Caco-2 (cell line): ENCODE measurements at regions not wholly inside any gene's neighbourhood (a gene's known extent, or its start where the extent isn't known, plus 50 kb on each side); places are given as distances from the start of the nearest gene placed in this dataset.

ENCODE experiments used
- BruUV-seq: library from RNA; stranded (reverse); fragments of 400-500 nt; replicated peaks from 2 replicates; lab custom pipeline; 2021; lab: Mats Ljungman, UMichigan
- CTCF ChIA-PET: fragments of 300-600 bp; sonication (Branson Sonifier 250); formaldehyde crosslinking; loops from one replicate; lab custom pipeline; 2022; ENCODE audit warnings: antibody characterized with exemption; lab: Charles Lee
- POLR2A ChIA-PET: fragments of 300-600 bp; sonication (Branson Sonifier 250); formaldehyde crosslinking; loops from one replicate; lab custom pipeline; 2022; ENCODE audit warnings: antibody characterized with exemption; lab: Charles Lee
- DNase-seq, 2 experiments: peaks; one replicate each; pipeline versions ENCODE4 v3.0.0 to v3.0.0-alpha.2; 2020 to 2022
- H3K27me3 ChIP-seq: replicated peaks from 2 replicates; pipeline ENCODE4 v1.6.0; 2011; ENCODE audit warnings: low read length; ENCODE audit not compliant: control insufficient read depth, insufficient read depth
- H3K36me3 ChIP-seq: 2 replicates; pipeline ENCODE4 v1.5.1; 2011; ENCODE audit warnings: low read length; ENCODE audit not compliant: control insufficient read depth, insufficient read depth
- H3K4me1 ChIP-seq: fragments of 250-450 bp; sonication (Bioruptor Pico); 2 replicates; pipeline ENCODE4 v1.5.1; 2020; ENCODE audit warnings: mild to moderate bottlenecking
- H3K4me3 ChIP-seq: 2 replicates; pipeline ENCODE4 v1.5.1; 2011; ENCODE audit warnings: low read depth, mild to moderate bottlenecking, control low read depth, low read length
- H3K9me3 ChIP-seq: fragments of 250-450 bp; sonication (Bioruptor Pico); 2 replicates; pipeline ENCODE4 v1.5.1; 2020; ENCODE audit warnings: mild to moderate bottlenecking, moderate library complexity
- H3K27ac Mint-ChIP-seq: one replicate; pipeline ENCODE4 v1.8.0; 2022; ENCODE audit warnings: mixed read lengths; ENCODE audit not compliant: unreplicated experiment
- H3K27me3 Mint-ChIP-seq: one replicate; pipeline ENCODE4 v1.8.0; 2022; ENCODE audit warnings: mixed read lengths; ENCODE audit not compliant: insufficient read depth, unreplicated experiment
- H3K36me3 Mint-ChIP-seq: one replicate; pipeline ENCODE4 v1.8.0; 2022; ENCODE audit warnings: mild to moderate bottlenecking, mixed read lengths; ENCODE audit not compliant: insufficient read depth, unreplicated experiment
- H3K4me1 Mint-ChIP-seq: one replicate; pipeline ENCODE4 v1.8.0; 2022; ENCODE audit warnings: low read depth, mixed read lengths; ENCODE audit not compliant: unreplicated experiment
- H3K4me3 Mint-ChIP-seq: one replicate; pipeline ENCODE4 v1.8.0; 2022; ENCODE audit warnings: mild to moderate bottlenecking, moderate library complexity, mixed read lengths; ENCODE audit not compliant: unreplicated experiment
- H3K9me3 Mint-ChIP-seq: one replicate; pipeline ENCODE4 v1.8.0; 2022; ENCODE audit warnings: mixed read lengths; ENCODE audit not compliant: unreplicated experiment
- intact Hi-C: fragments of 100-400 bp; cut with micrococcal nuclease; formaldehyde crosslinking; loops from one replicate; pipeline ENCODE4 v1.10.0; 2022; ENCODE audit not compliant: unreplicated experiment
- TF ChIP-seq, protein P1 (sequence below), 2 experiments: fragments of 200-600 bp in 1 of 2; IDR thresholded peaks; 1 replicate in 1 of 2; 2 replicates in 1 of 2; pipeline versions ENCODE4 v1.5.1 to v1.8.0; 2011 to 2022; ENCODE audit warnings: antibody characterized with exemption in 1 of 2, control low read depth in 1 of 2, inconsistent platforms in 1 of 2, low read depth in 1 of 2, low read length in 1 of 2, mild to moderate bottlenecking in 1 of 2, moderate library complexity in 1 of 2; ENCODE audit not compliant: insufficient read depth in 1 of 2, severe bottlenecking in 1 of 2, unreplicated experiment in 1 of 2

DNA sequence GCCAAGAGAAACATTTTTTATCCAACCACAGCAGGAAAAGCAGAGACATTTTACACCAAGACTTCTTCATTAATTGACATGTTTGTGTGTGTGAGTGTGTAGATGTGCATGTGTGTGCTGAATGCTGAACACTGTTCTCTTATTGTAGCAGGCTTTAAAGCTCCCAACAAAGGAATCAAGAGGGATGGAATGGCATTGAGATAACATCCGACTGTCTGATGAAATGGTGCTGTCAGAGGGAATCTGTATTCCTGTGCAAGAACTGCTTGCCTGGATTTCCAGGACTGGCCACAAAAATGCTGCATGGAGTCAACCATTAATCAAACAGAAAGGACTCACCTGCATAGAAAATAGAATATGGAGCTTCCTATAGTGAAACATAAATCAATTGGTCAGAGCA, 354.0 kb downstream of the UQCRFS1 start:
- ChIA-PET CTCF (no interaction called here), POLR2A (no interaction called here)
- no peaks in the 10 kb centered on the region for H3K36me3 Mint-ChIP-seq
- no peak for DNase-seq
- Histone ChIP-seq H3K4me3 (no peak overlapping the region), H3K27me3 (no peaks in the 10 kb centered on the region), H3K9me3 (no peaks in the 10 kb centered on the region), H3K4me1 (no peaks in the 10 kb centered on the region), H3K36me3 (no peaks in the 10 kb centered on the region)
- no peak overlapping the region for H3K4me3 Mint-ChIP-seq
- H3K9me3 Mint-ChIP-seq, result peaks cover 21% of the 10 kb centered on the region
- no TSS peak for BruUV-seq
- TF ChIP-seq, protein P1, sequence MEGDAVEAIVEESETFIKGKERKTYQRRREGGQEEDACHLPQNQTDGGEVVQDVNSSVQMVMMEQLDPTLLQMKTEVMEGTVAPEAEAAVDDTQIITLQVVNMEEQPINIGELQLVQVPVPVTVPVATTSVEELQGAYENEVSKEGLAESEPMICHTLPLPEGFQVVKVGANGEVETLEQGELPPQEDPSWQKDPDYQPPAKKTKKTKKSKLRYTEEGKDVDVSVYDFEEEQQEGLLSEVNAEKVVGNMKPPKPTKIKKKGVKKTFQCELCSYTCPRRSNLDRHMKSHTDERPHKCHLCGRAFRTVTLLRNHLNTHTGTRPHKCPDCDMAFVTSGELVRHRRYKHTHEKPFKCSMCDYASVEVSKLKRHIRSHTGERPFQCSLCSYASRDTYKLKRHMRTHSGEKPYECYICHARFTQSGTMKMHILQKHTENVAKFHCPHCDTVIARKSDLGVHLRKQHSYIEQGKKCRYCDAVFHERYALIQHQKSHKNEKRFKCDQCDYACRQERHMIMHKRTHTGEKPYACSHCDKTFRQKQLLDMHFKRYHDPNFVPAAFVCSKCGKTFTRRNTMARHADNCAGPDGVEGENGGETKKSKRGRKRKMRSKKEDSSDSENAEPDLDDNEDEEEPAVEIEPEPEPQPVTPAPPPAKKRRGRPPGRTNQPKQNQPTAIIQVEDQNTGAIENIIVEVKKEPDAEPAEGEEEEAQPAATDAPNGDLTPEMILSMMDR (IDR thresholded peaks at IDR 0.05; ENCODE audit: insufficient read depth in 1 of 2, low read depth in 1 of 2, low read length in 1 of 2, severe bottlenecking in 1 of 2, unreplicated experiment in 1 of 2), result no peak
- peaks cover 2% of the 10 kb centered on the region for H3K27me3 Mint-ChIP-seq
- H3K4me1 Mint-ChIP-seq, result no peaks in the 10 kb centered on the region
- intact Hi-C loops, result no loop called here
- no peak overlapping the region for H3K27ac Mint-ChIP-seq

DNA sequence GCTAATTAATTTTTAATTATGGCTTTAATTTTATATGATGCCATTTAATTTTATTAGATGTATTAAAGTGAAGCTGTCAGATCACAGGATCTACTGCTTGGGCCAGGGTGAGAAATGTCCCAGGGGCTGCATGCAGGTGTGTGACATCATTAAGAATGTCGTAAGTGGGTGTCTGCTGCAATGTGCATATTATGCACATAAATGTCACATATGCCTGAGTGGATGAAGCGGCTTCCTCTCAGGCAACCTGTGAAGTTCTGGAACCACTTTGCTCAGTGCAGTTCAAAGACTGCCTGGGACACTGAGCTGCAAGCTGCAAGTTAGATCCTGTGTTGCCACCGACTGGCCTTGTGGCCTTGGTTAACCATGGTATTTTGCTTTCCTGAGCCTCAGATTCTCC, 355.0 kb downstream of the UQCRFS1 start:
- H3K27ac Mint-ChIP-seq, result no peak overlapping the region
- H3K4me3 Mint-ChIP-seq, result no peak overlapping the region
- no TSS peak for BruUV-seq

DNA sequence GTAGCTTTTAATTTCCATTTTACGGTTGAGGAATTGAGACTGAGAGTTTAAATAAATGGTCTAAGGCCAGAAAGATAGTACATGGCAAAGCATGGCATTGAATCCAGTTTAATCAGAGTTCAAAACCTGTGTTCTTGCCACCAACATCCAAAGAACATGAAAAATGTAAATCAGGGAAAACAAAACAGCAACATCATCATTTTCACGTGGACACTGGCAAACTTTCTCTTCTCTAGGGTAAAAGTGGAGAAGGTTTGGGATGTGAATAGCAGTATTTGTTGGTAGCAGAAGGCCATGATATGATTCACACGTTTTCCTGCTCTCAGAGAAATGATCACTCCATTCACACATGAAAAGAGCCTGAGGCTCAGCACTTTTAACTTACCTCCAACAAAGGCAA, 357.7 kb downstream of the UQCRFS1 start:
- DNase-seq, result no peak
- TF ChIP-seq, protein P1 (IDR thresholded peaks at IDR 0.05; ENCODE audit: insufficient read depth in 1 of 2, low read depth in 1 of 2, low read length in 1 of 2, severe bottlenecking in 1 of 2, unreplicated experiment in 1 of 2), result no peak
- no TSS peak for BruUV-seq
- H3K4me1 Mint-ChIP-seq, result no peaks in the 10 kb centered on the region
- H3K27me3 Mint-ChIP-seq, result peaks cover 2% of the 10 kb centered on the region
- Histone ChIP-seq H3K9me3 (no peaks in the 10 kb centered on the region), H3K4me3 (no peak overlapping the region), H3K27me3 (no peaks in the 10 kb centered on the region), H3K4me1 (no peaks in the 10 kb centered on the region), H3K36me3 (no peaks in the 10 kb centered on the region)
- no peak overlapping the region for H3K4me3 Mint-ChIP-seq
- intact Hi-C loops, result no loop called here
- POLR2A ChIA-PET, result no interaction called here
- CTCF ChIA-PET, result no interaction called here
- no peaks in the 10 kb centered on the region for H3K36me3 Mint-ChIP-seq
- H3K9me3 Mint-ChIP-seq, result peaks cover 26% of the 10 kb centered on the region
- no peak overlapping the region for H3K27ac Mint-ChIP-seq

More for the DNA sequence above, 355.0 kb downstream of the UQCRFS1 start:
- Mint-ChIP-seq H3K36me3 (no peaks in the 10 kb centered on the region), H3K27me3 (peaks cover 2% of the 10 kb centered on the region), H3K9me3 (peaks cover 26% of the 10 kb centered on the region), H3K4me1 (no peaks in the 10 kb centered on the region)
- H3K27me3 ChIP-seq, result no peaks in the 10 kb centered on the region
- no peak for DNase-seq
- ChIA-PET CTCF (no interaction called here), POLR2A (no interaction called here)
- H3K4me1 ChIP-seq, result no peaks in the 10 kb centered on the region
- no peak overlapping the region for H3K4me3 ChIP-seq
- H3K9me3 ChIP-seq, result no peaks in the 10 kb centered on the region
- no peaks in the 10 kb centered on the region for H3K36me3 ChIP-seq
- intact Hi-C loops, result no loop called here
- TF ChIP-seq, protein P1 (IDR thresholded peaks at IDR 0.05; ENCODE audit: insufficient read depth in 1 of 2, low read depth in 1 of 2, low read length in 1 of 2, severe bottlenecking in 1 of 2, unreplicated experiment in 1 of 2), result no peak
